ENCODE measurements at regions not wholly inside any gene's neighbourhood (a gene's known extent, or its start where the extent isn't known, plus 50 kb on each side); places are given as distances from the start of the nearest gene placed in this dataset.

DNA sequence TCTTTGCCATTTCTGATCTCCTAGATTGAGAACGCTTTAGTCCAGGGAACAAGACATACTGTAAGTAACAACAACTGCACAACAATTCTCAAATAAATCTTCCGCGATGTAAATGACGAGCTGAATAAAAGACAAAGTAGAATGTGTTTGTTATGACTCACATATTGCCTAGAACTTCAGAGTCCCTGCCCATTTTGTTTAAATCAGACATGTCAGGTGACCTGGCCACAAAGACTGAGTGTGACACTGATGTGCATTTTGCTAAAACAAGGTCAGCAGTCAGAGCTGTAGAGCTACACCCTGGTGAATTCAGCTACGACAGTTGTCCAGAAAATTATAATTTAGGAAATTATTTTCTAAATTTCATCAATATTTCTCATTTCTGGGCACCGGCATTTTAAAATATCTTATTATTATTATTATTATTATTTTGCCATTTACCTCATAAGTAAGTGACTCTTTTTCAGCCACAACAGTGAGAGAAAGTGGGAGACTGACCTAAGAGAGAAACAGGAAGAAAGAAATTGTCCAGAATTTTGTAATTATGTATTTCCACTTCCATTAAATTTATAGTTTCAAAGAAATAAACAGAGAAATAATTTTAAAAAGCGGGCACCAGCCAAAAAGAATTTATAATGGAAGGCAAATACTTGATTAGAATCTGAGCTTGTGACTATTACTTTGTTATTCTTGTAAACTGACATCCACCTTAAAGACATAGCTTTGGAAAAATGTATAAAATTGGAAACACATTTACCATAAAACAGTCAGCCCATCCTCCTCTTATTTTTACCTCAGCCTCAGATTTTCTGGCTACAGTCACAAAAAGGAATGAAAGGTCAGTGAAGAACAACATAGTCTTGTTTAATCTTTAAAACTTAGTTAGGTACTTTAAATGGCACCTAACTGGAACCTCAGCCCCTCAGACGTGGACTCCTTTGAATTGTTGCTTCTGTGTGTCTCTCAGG lies 157.0 kb upstream of the CITED2 start:
- in situ Hi-C loops (cut with MboI; ENCODE audit: low sequenced_read_pairs, unreplicated experiment), result no loop called here
- TF ChIP-seq, protein P1, sequence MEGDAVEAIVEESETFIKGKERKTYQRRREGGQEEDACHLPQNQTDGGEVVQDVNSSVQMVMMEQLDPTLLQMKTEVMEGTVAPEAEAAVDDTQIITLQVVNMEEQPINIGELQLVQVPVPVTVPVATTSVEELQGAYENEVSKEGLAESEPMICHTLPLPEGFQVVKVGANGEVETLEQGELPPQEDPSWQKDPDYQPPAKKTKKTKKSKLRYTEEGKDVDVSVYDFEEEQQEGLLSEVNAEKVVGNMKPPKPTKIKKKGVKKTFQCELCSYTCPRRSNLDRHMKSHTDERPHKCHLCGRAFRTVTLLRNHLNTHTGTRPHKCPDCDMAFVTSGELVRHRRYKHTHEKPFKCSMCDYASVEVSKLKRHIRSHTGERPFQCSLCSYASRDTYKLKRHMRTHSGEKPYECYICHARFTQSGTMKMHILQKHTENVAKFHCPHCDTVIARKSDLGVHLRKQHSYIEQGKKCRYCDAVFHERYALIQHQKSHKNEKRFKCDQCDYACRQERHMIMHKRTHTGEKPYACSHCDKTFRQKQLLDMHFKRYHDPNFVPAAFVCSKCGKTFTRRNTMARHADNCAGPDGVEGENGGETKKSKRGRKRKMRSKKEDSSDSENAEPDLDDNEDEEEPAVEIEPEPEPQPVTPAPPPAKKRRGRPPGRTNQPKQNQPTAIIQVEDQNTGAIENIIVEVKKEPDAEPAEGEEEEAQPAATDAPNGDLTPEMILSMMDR (IDR thresholded peaks at IDR 0.05; ENCODE audit: borderline replicate concordance, control extremely low read depth, extremely low read depth, insufficient read depth, missing control alignments), result no peak
- DNase-seq (ENCODE audit: low spot score), result no peak

DNA sequence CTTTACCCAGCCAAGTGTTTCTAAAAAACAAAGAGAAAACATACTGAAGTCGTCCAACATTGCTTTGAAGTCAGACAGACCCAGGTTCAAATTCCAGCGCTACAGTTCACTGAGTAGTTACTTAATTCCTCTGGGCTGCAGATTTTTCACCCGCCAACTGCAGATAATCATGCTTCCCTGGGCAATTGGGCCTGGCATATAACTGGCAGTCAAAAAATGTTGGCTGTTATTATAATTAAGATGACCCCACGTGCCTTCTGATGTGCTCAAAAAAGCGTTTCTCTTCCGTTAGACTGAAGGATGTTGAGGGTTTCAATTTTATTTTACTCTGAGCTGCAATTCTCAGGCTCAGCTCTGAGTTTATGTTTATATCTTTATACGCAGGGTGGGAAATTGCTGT lies 156.1 kb upstream of the CITED2 start:
- DNase-seq (ENCODE audit: low spot score), result no peak

DNA sequence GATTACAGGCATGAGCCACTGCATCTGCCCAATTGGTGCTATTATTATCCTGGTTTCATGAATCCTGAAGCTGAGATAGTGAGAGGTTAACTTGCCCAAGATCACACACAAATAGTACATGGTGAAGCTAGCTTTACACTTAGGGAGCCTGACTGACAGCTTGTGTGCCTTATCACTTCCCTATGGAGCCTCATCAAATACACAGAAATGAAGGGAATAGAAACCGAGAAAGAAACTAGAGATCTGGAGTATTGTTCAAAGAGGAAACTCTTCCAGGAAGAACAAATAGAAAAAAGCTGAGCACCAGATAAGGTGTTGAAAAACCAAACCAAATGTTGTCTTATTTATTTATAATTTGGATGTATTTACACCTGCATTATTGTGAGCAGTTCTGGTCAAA lies 155.0 kb upstream of the CITED2 start:
- TF ChIP-seq, protein P1 (IDR thresholded peaks at IDR 0.05; ENCODE audit: borderline replicate concordance, control extremely low read depth, extremely low read depth, insufficient read depth, missing control alignments), result no peak
- in situ Hi-C loops (cut with MboI; ENCODE audit: low sequenced_read_pairs, unreplicated experiment), result no loop called here
- DNase-seq (ENCODE audit: low spot score), result no peak

More for the DNA sequence above, 156.1 kb upstream of the CITED2 start:
- in situ Hi-C loops (cut with MboI; ENCODE audit: low sequenced_read_pairs, unreplicated experiment), result no loop called here
- TF ChIP-seq, protein P1 (IDR thresholded peaks at IDR 0.05; ENCODE audit: borderline replicate concordance, control extremely low read depth, extremely low read depth, insufficient read depth, missing control alignments), result no peak

DNA sequence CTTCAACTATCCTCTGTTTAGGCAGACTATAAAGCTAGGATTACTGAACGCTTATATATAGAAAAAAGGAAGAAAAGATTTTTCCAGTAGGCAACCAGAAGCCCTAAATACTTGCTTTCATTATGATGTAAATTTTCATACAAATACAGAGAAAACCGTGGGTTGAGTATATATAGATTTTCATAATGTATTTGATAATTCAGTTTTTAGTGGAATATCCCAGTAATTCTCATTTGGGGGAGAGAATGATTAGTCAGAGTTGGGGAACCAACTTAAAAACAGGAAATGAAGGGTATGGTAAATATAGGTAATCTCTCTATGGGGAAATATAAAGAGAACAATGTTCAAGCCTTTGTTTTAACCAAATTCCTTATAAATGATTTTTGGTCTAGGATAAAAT lies 154.0 kb upstream of the CITED2 start:
- TF ChIP-seq, protein P1 (IDR thresholded peaks at IDR 0.05; ENCODE audit: borderline replicate concordance, control extremely low read depth, extremely low read depth, insufficient read depth, missing control alignments), result no peak
- in situ Hi-C loops (cut with MboI; ENCODE audit: low sequenced_read_pairs, unreplicated experiment), result no loop called here
- DNase-seq (ENCODE audit: low spot score), result no peak

DNA sequence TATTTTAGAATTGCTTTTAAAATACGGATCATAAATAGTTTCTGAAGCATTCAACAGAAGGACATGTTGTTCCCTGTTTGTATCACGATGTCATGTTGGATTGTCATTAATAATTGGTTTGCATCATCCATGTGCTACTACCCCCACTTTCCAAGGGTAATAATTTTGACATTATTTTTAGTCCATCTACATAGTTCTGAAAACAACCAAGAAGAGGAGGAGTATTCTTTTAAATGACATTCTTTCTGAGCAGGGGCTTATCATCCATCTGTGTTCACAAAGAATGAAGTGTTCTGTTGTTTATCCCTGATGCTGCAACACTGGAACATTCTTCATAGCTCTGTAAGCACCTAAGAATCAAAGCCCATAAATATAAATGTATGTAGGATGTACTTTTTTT lies 151.0 kb upstream of the CITED2 start:
- no peak for DNase-seq (ENCODE audit: low spot score)
- TF ChIP-seq, protein P1 (IDR thresholded peaks at IDR 0.05; ENCODE audit: borderline replicate concordance, control extremely low read depth, extremely low read depth, insufficient read depth, missing control alignments), result no peak
- in situ Hi-C loops (cut with MboI; ENCODE audit: low sequenced_read_pairs, unreplicated experiment), result no loop called here

DNA sequence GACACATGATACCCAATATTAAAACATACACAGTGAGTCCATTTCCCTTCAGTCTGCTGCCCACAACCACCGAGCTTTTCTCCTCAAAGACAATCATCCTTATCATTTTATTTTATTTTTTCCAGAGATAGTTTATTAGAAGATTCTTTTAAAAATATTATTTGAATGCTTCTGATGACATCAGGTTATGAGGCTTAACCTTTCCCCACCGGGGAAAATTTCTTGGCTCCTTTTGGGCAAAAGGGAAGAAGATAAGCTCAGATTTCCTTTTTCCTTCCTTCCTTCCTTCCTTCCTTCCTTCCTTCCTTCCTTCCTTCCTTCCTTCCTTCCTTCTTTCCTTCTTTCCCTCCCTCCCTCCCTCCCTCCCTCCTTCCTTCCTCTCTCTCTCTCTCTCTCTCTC lies 149.5 kb upstream of the CITED2 start:
- TF ChIP-seq, protein P1 (IDR thresholded peaks at IDR 0.05; ENCODE audit: borderline replicate concordance, control extremely low read depth, extremely low read depth, insufficient read depth, missing control alignments), result no peak
- DNase-seq (ENCODE audit: low spot score), result no peak
- in situ Hi-C loops (cut with MboI; ENCODE audit: low sequenced_read_pairs, unreplicated experiment), result no loop called here
